Ovary (tissue), 7 donors: ENCODE measurements at regions not wholly inside any gene's neighbourhood (a gene's known extent, or its start where the extent isn't known, plus 50 kb on each side); places are given as distances from the start of the nearest gene placed in this dataset.
A peak's percentile ranks its signal among the peaks of the same experiment; 100 is the strongest.
"Not testable (repeated sequence)": the region's sequence is repeated elsewhere in the genome, so short reads cannot be mapped to it uniquely, and the experiment has no call there.

Experiments
- DNase-seq, 5 donors: peaks; one replicate each; pipeline ENCODE4 v3.0.0-alpha.2; 2019 to 2020
- H3K27ac ChIP-seq, 2 donors: fragments of 200-600 bp; one replicate each; pipeline versions ENCODE4 v1.5.1 to v1.8.0; 2019 to 2022
- H3K27me3 ChIP-seq: fragments of 200-600 bp; one replicate; pipeline ENCODE4 v1.8.0; 2022
- H3K36me3 ChIP-seq: fragments of 200-600 bp; sonication (generic); one replicate; pipeline ENCODE4 v1.5.1; 2019
- H3K4me1 ChIP-seq: one replicate; pipeline ENCODE4 v1.8.1; 2013; ENCODE audit warnings: mild to moderate bottlenecking, moderate library complexity; ENCODE audit not compliant: insufficient read depth
- H3K4me3 ChIP-seq: fragments of 200-600 bp; sonication (generic); one replicate; pipeline ENCODE4 v1.5.1; 2017
- H3K9me3 ChIP-seq, 2 donors: fragments of 200-600 bp in 1 of 2; sonication (generic) in 1 of 2; one replicate each; pipeline versions ENCODE4 v1.5.1 to v1.8.1; 2013 to 2019; ENCODE audit warnings: mild to moderate bottlenecking in 1 of 2, moderate library complexity in 1 of 2
- CTCF ChIP-seq, 3 donors: fragments of 450-650 bp in 2 of 3; fragments of 200-600 bp in 1 of 3; IDR thresholded peaks; one replicate each; pipeline versions ENCODE4 v1.5.1 to v1.8.0; 2016 to 2022; ENCODE audit warnings: antibody characterized with exemption in 3 of 3, mild to moderate bottlenecking in 1 of 3
- EP300 ChIP-seq: sonication (generic); formaldehyde crosslinking; IDR thresholded peaks from one replicate; pipeline ENCODE4 v1.6.1; 2017; ENCODE audit warnings: antibody characterized with exemption
- POLR2A ChIP-seq: fragments of 450-650 bp; IDR thresholded peaks from one replicate; pipeline ENCODE4 v1.6.1; 2017; ENCODE audit warnings: antibody characterized with exemption, mild to moderate bottlenecking, moderate library complexity
- WGBS, 3 donors: extraction: QIAGEN DNeasy Blood & Tissue Kit in 1 of 3; methylation state at CpG; one replicate each; pipeline versions ENCODE4 v1.1.5 to v1.1.7; 2013 to 2017; 5-methylcytosine and 5-hydroxymethylcytosine counted together
- intact Hi-C, 4 donors: fragments of 100-400 bp; cut with DNase I; formaldehyde crosslinking; loops; one replicate each; pipeline versions ENCODE4 v1.11.0 to v1.15.1; 2022 to 2023
- donor health status: DM: no; HTN: no; CAD: no; lungs with moderate emphysema.
- donor health status: DM: no; HTN: no; CAD: no.
- donor health status: Bipolar disorder and iron deficiency.
- donor health status: DM: no; HTN: no; CAD: no.
- donor health status: DM: yes; HTN: yes; CAD: no.

GRCh38 chr5:176134529-176135223 lies 103.5 kb upstream of the SIMC1 start:
- no peaks in the 10 kb centered on the region for H3K27me3 ChIP-seq
- no peak overlapping the region for H3K4me3 ChIP-seq
- peak; percentile 63 to 81 (median 74) for DNase-seq
- no peaks in the 10 kb centered on the region for H3K9me3 ChIP-seq
- peaks cover 15% of the 10 kb centered on the region for H3K4me1 ChIP-seq
- TF ChIP-seq EP300: no peak
- TF ChIP-seq CTCF (IDR thresholded peaks at IDR 0.05): no peak
- no peak for TF ChIP-seq POLR2A
- 33 to 58% (median 37%) methylated on average over 13 to 17 of the region's 17 CpGs for WGBS, 3 donors
- intact Hi-C loops: no loop called here
- peak overlapping the region in 1 of 2 donors; percentile 51 for H3K27ac ChIP-seq
- no peaks in the 10 kb centered on the region for H3K36me3 ChIP-seq

- DNase-seq, H3K4me1 ChIP-seq, H3K9me3 ChIP-seq, intact Hi-C loops, H3K27ac ChIP-seq, H3K36me3 ChIP-seq, H3K4me3 ChIP-seq, H3K27me3 ChIP-seq: not testable (repeated sequence)
- WGBS, 3 donors: 88 to 94% (median 93%) methylated on average over 1 of the region's 1 CpG
These were observed 98.1 kb upstream of the SIMC1 start for GRCh38 chr5:176140138-176140537.

GRCh38 chr5:176144508-176144907 lies 93.7 kb upstream of the SIMC1 start:
- no peaks in the 10 kb centered on the region for H3K9me3 ChIP-seq
- no peaks in the 10 kb centered on the region for H3K4me1 ChIP-seq
- DNase-seq: no peak
- no peaks in the 10 kb centered on the region for H3K27me3 ChIP-seq
- 24 to 65% (median 37%) methylated on average over 2 of the region's 2 CpGs for WGBS, 3 donors
- no peak overlapping the region for H3K27ac ChIP-seq
- no peak overlapping the region for H3K4me3 ChIP-seq
- H3K36me3 ChIP-seq: no peaks in the 10 kb centered on the region
- intact Hi-C loops: no loop called here
- TF ChIP-seq EP300 (no peak), CTCF (IDR thresholded peaks at IDR 0.05) (no peak), POLR2A (no peak)

GRCh38 chr5:176149948-176150347 lies 88.3 kb upstream of the SIMC1 start:
- peaks cover 19% of the 10 kb centered on the region for H3K4me1 ChIP-seq
- intact Hi-C loops, H3K4me3 ChIP-seq, H3K36me3 ChIP-seq, H3K27me3 ChIP-seq, H3K9me3 ChIP-seq, DNase-seq, H3K27ac ChIP-seq: not testable (repeated sequence)
- 92 to 97% (median 94%) methylated on average over 3 of the region's 3 CpGs for WGBS, 3 donors

- TF ChIP-seq EP300 (no peak), CTCF (IDR thresholded peaks at IDR 0.05) (no peak), POLR2A (no peak)
- intact Hi-C loops: no loop called here
- Histone ChIP-seq H3K9me3 (no peaks in the 10 kb centered on the region), H3K27ac (peak overlapping the region in 1 of 2 donors; percentile 76), H3K4me1 (peaks cover 22% of the 10 kb centered on the region), H3K27me3 (no peaks in the 10 kb centered on the region), H3K4me3 (no peak overlapping the region), H3K36me3 (no peaks in the 10 kb centered on the region)
- 68 to 73% (median 68%) methylated on average over 9 of the region's 9 CpGs for WGBS, 3 donors
- DNase-seq: no peak
These were observed 86.9 kb upstream of the SIMC1 start for GRCh38 chr5:176151281-176151680.
